NT2/D1 (cell line): ENCODE measurements at regions not wholly inside any gene's neighbourhood (a gene's known extent, or its start where the extent isn't known, plus 50 kb on each side); places are given as distances from the start of the nearest gene placed in this dataset.
"Not testable (repeated sequence)": the region's sequence is repeated elsewhere in the genome, so short reads cannot be mapped to it uniquely, and the experiment has no call there.

Source experiments
- DNase-seq: peaks from one replicate; pipeline ENCODE4 v3.0.0-alpha.2; 2011; ENCODE audit warnings: low read depth, low spot score
- H3K27me3 ChIP-seq: 2 replicates; pipeline ENCODE4 v1.6.0; 2011; ENCODE audit warnings: mild to moderate bottlenecking; ENCODE audit not compliant: insufficient read length, insufficient read depth
- H3K36me3 ChIP-seq: 2 replicates; pipeline ENCODE4 v1.6.1; 2011; ENCODE audit warnings: mild to moderate bottlenecking, low read length, mixed read lengths; ENCODE audit not compliant: insufficient read depth, insufficient read length
- H3K4me1 ChIP-seq: 2 replicates; pipeline ENCODE4 v1.5.1; 2011; ENCODE audit not compliant: insufficient read depth, insufficient read length
- H3K4me3 ChIP-seq: 2 replicates; pipeline ENCODE4 v1.5.1; 2011; ENCODE audit warnings: low read depth; ENCODE audit not compliant: insufficient read length
- H3K9ac ChIP-seq: 2 replicates; pipeline ENCODE4 v1.6.0; 2011; ENCODE audit warnings: low read depth; ENCODE audit not compliant: insufficient read length
- H3K9me3 ChIP-seq: 2 replicates; pipeline ENCODE4 v1.5.1; 2011; ENCODE audit warnings: mild to moderate bottlenecking, low read length; ENCODE audit not compliant: insufficient read depth
- SUZ12 ChIP-seq: IDR thresholded peaks from 2 replicates; pipeline ENCODE4 v1.6.1; 2011; ENCODE audit not compliant: insufficient read length, insufficient read depth; ENCODE audit errors: extremely low read depth
- YY1 ChIP-seq: IDR thresholded peaks from 2 replicates; pipeline ENCODE4 v1.6.1; 2011; ENCODE audit not compliant: insufficient read length, insufficient read depth
- ZNF274 ChIP-seq: IDR thresholded peaks from 2 replicates; pipeline ENCODE4 v1.6.1; 2011; ENCODE audit warnings: mild to moderate bottlenecking, low read depth, low read length

- H3K9me3 ChIP-seq: no peaks in the 10 kb centered on the region; the same call in 1 of the 2 replicates
- TF ChIP-seq SUZ12 (no peak), YY1 (no peak)
These were observed 219.4 kb downstream of the PTGER3 start for GRCh38 chr1:70828177-70828576.

GRCh38 chr1:70834365-70834764, 213.3 kb downstream of the PTGER3 start:
- not testable (repeated sequence) for H3K4me1 ChIP-seq, H3K9ac ChIP-seq, H3K27me3 ChIP-seq, DNase-seq, H3K36me3 ChIP-seq, H3K4me3 ChIP-seq, H3K9me3 ChIP-seq

More at GRCh38 chr1:70828177-70828576, 219.4 kb downstream of the PTGER3 start:
- H3K27me3 ChIP-seq: no peaks in the 10 kb centered on the region
- no peaks in the 10 kb centered on the region for H3K36me3 ChIP-seq
- no peaks in the 10 kb centered on the region for H3K4me1 ChIP-seq
- no peak overlapping the region for H3K9ac ChIP-seq
- DNase-seq: no peak
- no peak overlapping the region for H3K4me3 ChIP-seq

GRCh38 chr1:70836456-70836855, 211.2 kb downstream of the PTGER3 start:
- no peak overlapping the region for H3K9ac ChIP-seq
- H3K4me1 ChIP-seq: no peaks in the 10 kb centered on the region
- no peak overlapping the region for H3K4me3 ChIP-seq
- no peaks in the 10 kb centered on the region for H3K27me3 ChIP-seq
- no peak for TF ChIP-seq YY1
- no peak for TF ChIP-seq SUZ12
- TF ChIP-seq ZNF274: no peak
- no peak for DNase-seq
- no peaks in the 10 kb centered on the region for H3K36me3 ChIP-seq
- H3K9me3 ChIP-seq: no peaks in the 10 kb centered on the region; the same call in 1 of the 2 replicates

GRCh38 chr1:70840260-70840953, 207.2 kb downstream of the PTGER3 start:
- no peaks in the 10 kb centered on the region for H3K27me3 ChIP-seq
- H3K4me1 ChIP-seq: no peaks in the 10 kb centered on the region
- H3K4me3 ChIP-seq: no peak overlapping the region
- no peak overlapping the region for H3K9ac ChIP-seq
- TF ChIP-seq YY1 (no peak), SUZ12 (no peak), ZNF274 (no peak)
- H3K9me3 ChIP-seq: peaks cover 4% of the 10 kb centered on the region
- H3K36me3 ChIP-seq: no peaks in the 10 kb centered on the region
- DNase-seq: no peak

GRCh38 chr1:70842562-70842961, 205.1 kb downstream of the PTGER3 start:
- peaks cover 6% of the 10 kb centered on the region for H3K9me3 ChIP-seq

GRCh38 chr1:70843452-70843851, 204.2 kb downstream of the PTGER3 start:
- H3K9me3 ChIP-seq: peaks cover 15% of the 10 kb centered on the region
- H3K36me3 ChIP-seq: no peaks in the 10 kb centered on the region
- no peaks in the 10 kb centered on the region for H3K27me3 ChIP-seq
- H3K4me1 ChIP-seq: no peaks in the 10 kb centered on the region
- TF ChIP-seq SUZ12 (no peak), ZNF274 (no peak), YY1 (no peak)
- H3K9ac ChIP-seq: no peak overlapping the region
- no peak overlapping the region for H3K4me3 ChIP-seq
- DNase-seq: no peak

More at GRCh38 chr1:70842562-70842961, 205.1 kb downstream of the PTGER3 start:
- Histone ChIP-seq H3K27me3 (no peaks in the 10 kb centered on the region), H3K4me3 (no peak overlapping the region), H3K9ac (no peak overlapping the region), H3K36me3 (no peaks in the 10 kb centered on the region), H3K4me1 (no peaks in the 10 kb centered on the region)
- no peak for TF ChIP-seq ZNF274
- TF ChIP-seq SUZ12: no peak
- no peak for DNase-seq

GRCh38 chr1:70847013-70847412, 200.6 kb downstream of the PTGER3 start:
- H3K36me3 ChIP-seq: no peaks in the 10 kb centered on the region
- peaks cover 22% of the 10 kb centered on the region for H3K9me3 ChIP-seq
- peak; percentile 28 for DNase-seq
- no peak for TF ChIP-seq SUZ12
- TF ChIP-seq YY1: no peak
- TF ChIP-seq ZNF274: no peak
- no peak overlapping the region for H3K4me3 ChIP-seq
- no peaks in the 10 kb centered on the region for H3K27me3 ChIP-seq
- no peak overlapping the region for H3K9ac ChIP-seq
- H3K4me1 ChIP-seq: no peaks in the 10 kb centered on the region

GRCh38 chr1:70855203-70855602, 192.4 kb downstream of the PTGER3 start:
- H3K9me3 ChIP-seq: peaks cover 9% of the 10 kb centered on the region; the same call in 1 of the 2 replicates
- no peak overlapping the region for H3K9ac ChIP-seq
- H3K36me3 ChIP-seq: no peaks in the 10 kb centered on the region
- H3K4me3 ChIP-seq: no peak overlapping the region
- no peaks in the 10 kb centered on the region for H3K27me3 ChIP-seq
- TF ChIP-seq ZNF274: no peak
- H3K4me1 ChIP-seq: no peaks in the 10 kb centered on the region
- no peak for DNase-seq
